Keratinocyte (primary cell): ENCODE measurements at regions not wholly inside any gene's neighbourhood (a gene's known extent, or its start where the extent isn't known, plus 50 kb on each side); places are given as distances from the start of the nearest gene placed in this dataset.
"Not testable (repeated sequence)": the region's sequence is repeated elsewhere in the genome, so short reads cannot be mapped to it uniquely, and the experiment has no call there.

ENCODE experiments used
- DNase-seq: peaks from one replicate; pipeline ENCODE4 v3.0.0-alpha.2; 2011; ENCODE audit warnings: low read depth, missing footprints, low spot score
- FAIRE-seq: peaks from 2 replicates; lab custom pipeline; 2011; peaks lifted over from hg19 to GRCh38; lab: Jason Lieb, UNC
- H2AFZ ChIP-seq: 2 replicates; pipeline ENCODE4 v1.6.0; 2012; ENCODE audit warnings: low read length, control low read depth, inconsistent platforms; ENCODE audit not compliant: control insufficient read depth
- H3K27ac ChIP-seq: 2 replicates; pipeline ENCODE4 v1.5.1; 2011; ENCODE audit warnings: low read length; ENCODE audit not compliant: control insufficient read depth, insufficient read depth
- H3K27me3 ChIP-seq: 3 replicates; pipeline ENCODE4 v1.6.0; 2011; ENCODE audit warnings: low read length; ENCODE audit not compliant: control insufficient read depth, insufficient read depth; ENCODE audit errors: extremely low read depth
- H3K36me3 ChIP-seq, 2 experiments: 2 replicates in 1 of 2; 3 replicates in 1 of 2; pipeline ENCODE4 v1.5.1; 2011; ENCODE audit warnings: low read length in 2 of 2, mild to moderate bottlenecking in 1 of 2; ENCODE audit not compliant: control insufficient read depth in 2 of 2, insufficient read depth in 2 of 2; ENCODE audit errors: extremely low read depth in 1 of 2
- H3K4me1 ChIP-seq: 3 replicates; pipeline ENCODE4 v1.5.1; 2011; ENCODE audit warnings: low read length; ENCODE audit not compliant: control insufficient read depth, insufficient read depth; ENCODE audit errors: extremely low read depth
- H3K4me2 ChIP-seq: 3 replicates; pipeline ENCODE4 v1.6.0; 2011; ENCODE audit warnings: low read depth, low read length; ENCODE audit not compliant: control insufficient read depth, insufficient read depth; ENCODE audit errors: extremely low read depth
- H3K4me3 ChIP-seq, 3 experiments: fragments of 200-600 bp in 1 of 3; sonication (generic) in 1 of 3; 2 replicates in 2 of 3; 3 replicates in 1 of 3; pipeline ENCODE4 v1.5.1; 2011 to 2016; ENCODE audit warnings: low read length in 3 of 3, mild to moderate bottlenecking in 3 of 3, control low read depth in 2 of 3, inconsistent platforms in 1 of 3, low read depth in 1 of 3, mixed read lengths in 1 of 3, mixed run types in 1 of 3, moderate library complexity in 1 of 3; ENCODE audit not compliant: control insufficient read depth in 2 of 3, insufficient read depth in 2 of 3; ENCODE audit errors: extremely low read depth in 1 of 3
- H3K79me2 ChIP-seq: 2 replicates; pipeline ENCODE4 v1.6.0; 2012; ENCODE audit warnings: low read length; ENCODE audit not compliant: control insufficient read depth, insufficient read depth
- H3K9ac ChIP-seq: 3 replicates; pipeline ENCODE4 v1.6.0; 2011; ENCODE audit warnings: low read length; ENCODE audit not compliant: control insufficient read depth, insufficient read depth; ENCODE audit errors: extremely low read depth
- H3K9me1 ChIP-seq: 3 replicates; pipeline ENCODE4 v1.6.0; 2011; ENCODE audit warnings: low read length; ENCODE audit not compliant: control insufficient read depth, insufficient read depth; ENCODE audit errors: extremely low read depth
- H3K9me3 ChIP-seq: 2 replicates; pipeline ENCODE4 v1.5.1; 2012; ENCODE audit warnings: low read depth, low read length; ENCODE audit not compliant: control insufficient read depth
- H4K20me1 ChIP-seq: 3 replicates; pipeline ENCODE4 v1.6.0; 2011; ENCODE audit warnings: low read length; ENCODE audit not compliant: control insufficient read depth, insufficient read depth; ENCODE audit errors: extremely low read depth
- EZH2 ChIP-seq: IDR thresholded peaks from one replicate; pipeline ENCODE4 v1.6.1; 2012; ENCODE audit warnings: inconsistent platforms, mild to moderate bottlenecking, low read length, moderate library complexity
- dilution Hi-C: fragments of 300-500 bp; cut with MboI; formaldehyde crosslinking; loops from one replicate; pipeline ENCODE4 v1.7.0; 2020; ENCODE audit warnings: low sequenced_read_pairs; ENCODE audit not compliant: extremely low pct_ligation_motif_present
- TF ChIP-seq, protein P1 (sequence below), 3 experiments: IDR thresholded peaks in 1 of 3; conservative IDR thresholded peaks in 1 of 3; optimal IDR thresholded peaks in 1 of 3; 2 replicates in 2 of 3; 3 replicates in 1 of 3; pipeline versions ENCODE3 to v1.5.1; 2011; ENCODE audit warnings: low read length in 3 of 3, mild to moderate bottlenecking in 3 of 3, moderate library complexity in 2 of 3, control low read depth in 1 of 3, inconsistent platforms in 1 of 3; ENCODE audit not compliant: insufficient read depth in 2 of 3; ENCODE audit errors: extremely low read depth in 1 of 3

DNA sequence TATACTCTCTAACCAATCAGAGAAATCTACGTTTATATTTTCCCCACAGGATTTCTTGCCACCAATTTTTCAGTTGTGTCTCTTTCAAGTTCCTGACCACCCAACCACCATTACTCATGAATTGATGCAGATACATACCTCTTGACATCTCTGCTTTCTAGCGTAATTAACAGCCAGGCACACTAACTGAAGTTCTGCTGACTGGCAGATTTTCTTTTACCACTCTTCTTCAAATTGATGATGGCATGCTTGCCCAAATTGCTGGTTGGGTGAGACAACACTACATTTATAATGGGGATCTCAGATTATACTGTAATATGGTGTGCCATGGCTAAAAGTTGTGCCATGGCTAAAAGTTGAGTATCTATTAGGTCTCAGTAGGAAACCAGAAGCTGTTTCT is 566.7 kb downstream of the ADGRL2 start:
- Histone ChIP-seq H2AFZ (no peak overlapping the region), H3K36me3 (no peaks in the 10 kb centered on the region), H3K27me3 (no peaks in the 10 kb centered on the region), H3K4me3 (no peak overlapping the region), H3K9me1 (no peaks in the 10 kb centered on the region), H3K27ac (no peak overlapping the region), H3K79me2 (no peaks in the 10 kb centered on the region), H3K4me1 (peaks cover 21% of the 10 kb centered on the region), H3K9ac (no peak overlapping the region), H3K4me2 (no peak overlapping the region), H4K20me1 (no peaks in the 10 kb centered on the region), H3K9me3 (no peaks in the 10 kb centered on the region)
- no peak for FAIRE-seq
- no peak for DNase-seq
- TF ChIP-seq, protein P1, sequence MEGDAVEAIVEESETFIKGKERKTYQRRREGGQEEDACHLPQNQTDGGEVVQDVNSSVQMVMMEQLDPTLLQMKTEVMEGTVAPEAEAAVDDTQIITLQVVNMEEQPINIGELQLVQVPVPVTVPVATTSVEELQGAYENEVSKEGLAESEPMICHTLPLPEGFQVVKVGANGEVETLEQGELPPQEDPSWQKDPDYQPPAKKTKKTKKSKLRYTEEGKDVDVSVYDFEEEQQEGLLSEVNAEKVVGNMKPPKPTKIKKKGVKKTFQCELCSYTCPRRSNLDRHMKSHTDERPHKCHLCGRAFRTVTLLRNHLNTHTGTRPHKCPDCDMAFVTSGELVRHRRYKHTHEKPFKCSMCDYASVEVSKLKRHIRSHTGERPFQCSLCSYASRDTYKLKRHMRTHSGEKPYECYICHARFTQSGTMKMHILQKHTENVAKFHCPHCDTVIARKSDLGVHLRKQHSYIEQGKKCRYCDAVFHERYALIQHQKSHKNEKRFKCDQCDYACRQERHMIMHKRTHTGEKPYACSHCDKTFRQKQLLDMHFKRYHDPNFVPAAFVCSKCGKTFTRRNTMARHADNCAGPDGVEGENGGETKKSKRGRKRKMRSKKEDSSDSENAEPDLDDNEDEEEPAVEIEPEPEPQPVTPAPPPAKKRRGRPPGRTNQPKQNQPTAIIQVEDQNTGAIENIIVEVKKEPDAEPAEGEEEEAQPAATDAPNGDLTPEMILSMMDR (optimal IDR thresholded peaks at IDR 0.05 in 1 of 3, IDR thresholded peaks at IDR 0.05 in 1 of 3, conservative IDR thresholded peaks at IDR 0.05 in 1 of 3; ENCODE audit: extremely low read depth in 1 of 3, insufficient read depth in 2 of 3, low read length in 3 of 3), result no peak
- TF ChIP-seq EZH2, result no peak
- dilution Hi-C loops, result no loop called here

DNA sequence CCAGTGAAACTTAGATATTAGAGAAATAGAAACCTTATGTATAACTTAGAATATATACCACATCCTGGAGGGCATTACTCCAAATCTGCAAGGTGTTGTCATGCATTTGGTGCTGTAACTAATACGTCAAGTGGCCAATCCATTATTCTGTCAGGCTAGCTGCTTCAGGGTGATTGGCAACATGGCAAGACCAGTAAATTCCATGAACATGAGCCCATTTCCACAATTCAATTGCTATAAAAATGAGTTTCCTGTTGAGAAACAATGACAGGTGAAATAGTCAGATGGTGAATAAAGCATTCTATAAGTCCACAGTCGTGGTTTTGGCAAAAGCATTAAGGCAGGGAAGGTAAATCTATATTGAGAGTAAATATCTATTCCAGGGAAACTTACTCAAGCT is 566.0 kb downstream of the ADGRL2 start:
- H3K4me3 ChIP-seq, result no peak overlapping the region
- dilution Hi-C loops, result no loop called here

GRCh38 chr1:82359541-82359940 is 558.8 kb downstream of the ADGRL2 start:
- H3K4me2 ChIP-seq, H3K79me2 ChIP-seq, H4K20me1 ChIP-seq, H3K9ac ChIP-seq, H3K27me3 ChIP-seq, FAIRE-seq, H2AFZ ChIP-seq, H3K4me3 ChIP-seq, DNase-seq, H3K36me3 ChIP-seq, H3K4me1 ChIP-seq, H3K9me3 ChIP-seq, dilution Hi-C loops, H3K9me1 ChIP-seq, H3K27ac ChIP-seq: not testable (repeated sequence)

More for the DNA sequence above, 566.0 kb downstream of the ADGRL2 start:
- Histone ChIP-seq H4K20me1 (no peaks in the 10 kb centered on the region), H3K9me3 (no peaks in the 10 kb centered on the region), H3K79me2 (no peaks in the 10 kb centered on the region), H2AFZ (no peak overlapping the region), H3K27me3 (no peaks in the 10 kb centered on the region), H3K9me1 (no peaks in the 10 kb centered on the region), H3K4me1 (peaks cover 15% of the 10 kb centered on the region), H3K4me2 (peak overlapping the region; percentile 18), H3K27ac (peak overlapping the region; percentile 32), H3K36me3 (no peaks in the 10 kb centered on the region), H3K9ac (no peak overlapping the region)
- FAIRE-seq (peak; percentile 85), DNase-seq (no peak)
- TF ChIP-seq, protein P1 (optimal IDR thresholded peaks at IDR 0.05 in 1 of 3, IDR thresholded peaks at IDR 0.05 in 1 of 3, conservative IDR thresholded peaks at IDR 0.05 in 1 of 3; ENCODE audit: extremely low read depth in 1 of 3, insufficient read depth in 2 of 3, low read length in 3 of 3), result no peak
- no peak for TF ChIP-seq EZH2

DNA sequence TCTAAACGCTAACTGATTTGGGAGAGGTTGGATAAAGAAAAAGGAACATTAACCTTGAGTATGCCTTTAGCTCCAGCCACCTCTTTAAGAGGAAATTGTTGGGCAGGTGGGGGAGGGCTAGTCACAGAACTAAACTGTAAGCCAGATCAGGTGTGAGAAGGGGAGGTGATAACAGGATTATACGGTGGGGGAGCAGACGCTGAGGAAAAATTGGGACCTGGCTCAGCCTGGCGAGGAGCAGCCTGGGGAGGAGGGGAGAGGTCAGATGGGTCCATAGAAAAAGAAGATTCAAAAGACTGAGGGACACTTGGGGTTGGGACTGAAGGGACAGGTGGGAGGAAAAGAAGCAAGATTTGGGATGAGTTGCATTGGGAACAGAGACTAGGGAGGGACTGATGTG is 558.0 kb downstream of the ADGRL2 start:
- H3K27me3 ChIP-seq, H2AFZ ChIP-seq, H3K36me3 ChIP-seq, DNase-seq, H3K27ac ChIP-seq, H3K4me3 ChIP-seq, H4K20me1 ChIP-seq, H3K4me1 ChIP-seq, H3K9me1 ChIP-seq, dilution Hi-C loops, H3K79me2 ChIP-seq, H3K4me2 ChIP-seq, H3K9ac ChIP-seq, FAIRE-seq, H3K9me3 ChIP-seq: not testable (repeated sequence)
